ENCODE measurements at regions not wholly inside any gene's neighbourhood (a gene's known extent, or its start where the extent isn't known, plus 50 kb on each side); places are given as distances from the start of the nearest gene placed in this dataset.
A peak's percentile ranks its signal among the peaks of the same experiment; 100 is the strongest.
"Not testable (repeated sequence)": the region's sequence is repeated elsewhere in the genome, so short reads cannot be mapped to it uniquely, and the experiment has no call there.

- no peak for DNase-seq (ENCODE audit: low read depth in 2 of 2)
These were observed 199.1 kb upstream of the CXorf66 start for GRCh38 chrX:140164391-140164790.

- no peak for DNase-seq (ENCODE audit: low read depth in 2 of 2)
These were observed 198.2 kb upstream of the CXorf66 start for GRCh38 chrX:140163371-140164159.

- DNase-seq (ENCODE audit: low read depth in 2 of 2), result no peak
These were observed 192.3 kb upstream of the CXorf66 start for GRCh38 chrX:140157611-140158010.

- DNase-seq (ENCODE audit: low read depth in 2 of 2), result no peak
These were observed 191.8 kb upstream of the CXorf66 start for GRCh38 chrX:140157143-140157542.

GRCh38 chrX:140151316-140151715 lies 186.0 kb upstream of the CXorf66 start:
- DNase-seq (ENCODE audit: low read depth in 2 of 2), result no peak

- DNase-seq (ENCODE audit: low read depth in 2 of 2), result no peak
These were observed 184.4 kb upstream of the CXorf66 start for GRCh38 chrX:140149761-140150160.

GRCh38 chrX:140141444-140142029 lies 176.2 kb upstream of the CXorf66 start:
- DNase-seq (ENCODE audit: low read depth in 2 of 2), result peak in 1 of 2 experiments; percentile 9

GRCh38 chrX:140138492-140138891 lies 173.2 kb upstream of the CXorf66 start:
- DNase-seq (ENCODE audit: low read depth in 2 of 2), result not testable (repeated sequence)

- DNase-seq (ENCODE audit: low read depth in 2 of 2), result not testable (repeated sequence)
These were observed 172.7 kb upstream of the CXorf66 start for GRCh38 chrX:140138065-140138464.

GRCh38 chrX:140132937-140133336 lies 167.6 kb upstream of the CXorf66 start:
- no peak for DNase-seq (ENCODE audit: low read depth in 2 of 2)

- DNase-seq (ENCODE audit: low read depth in 2 of 2), result no peak
These were observed 158.1 kb upstream of the CXorf66 start for GRCh38 chrX:140123446-140123845.

GRCh38 chrX:140114059-140114458 lies 148.7 kb upstream of the CXorf66 start:
- not testable (repeated sequence) for DNase-seq (ENCODE audit: low read depth in 2 of 2)

GRCh38 chrX:140110081-140110650 lies 144.8 kb upstream of the CXorf66 start:
- no peak for DNase-seq (ENCODE audit: low read depth in 2 of 2)

- DNase-seq (ENCODE audit: low read depth in 2 of 2), result no peak
These were observed 139.4 kb upstream of the CXorf66 start for GRCh38 chrX:140104760-140105159.

- no peak for DNase-seq (ENCODE audit: low read depth in 2 of 2)
These were observed 133.9 kb upstream of the CXorf66 start for GRCh38 chrX:140099221-140099620.

GRCh38 chrX:140092121-140092520 lies 126.8 kb upstream of the CXorf66 start:
- DNase-seq (ENCODE audit: low read depth in 2 of 2), result no peak

- DNase-seq (ENCODE audit: low read depth in 2 of 2), result peak in 1 of 2 experiments; percentile 17
These were observed 126.0 kb upstream of the CXorf66 start for GRCh38 chrX:140091125-140091886.

- DNase-seq (ENCODE audit: low read depth in 2 of 2), result no peak
These were observed 125.4 kb upstream of the CXorf66 start for GRCh38 chrX:140090800-140091124.

GRCh38 chrX:140088438-140088837 lies 123.1 kb upstream of the CXorf66 start:
- no peak for DNase-seq (ENCODE audit: low read depth in 2 of 2)

- DNase-seq (ENCODE audit: low read depth in 2 of 2), result no peak
These were observed 122.6 kb upstream of the CXorf66 start for GRCh38 chrX:140087875-140088274.

- no peak for DNase-seq (ENCODE audit: low read depth in 2 of 2)
These were observed 121.4 kb upstream of the CXorf66 start for GRCh38 chrX:140086691-140087090.

GRCh38 chrX:140074851-140075250 lies 109.5 kb upstream of the CXorf66 start:
- DNase-seq (ENCODE audit: low read depth in 2 of 2), result not testable (repeated sequence)

All from stimulated activated CD4-positive, alpha-beta T cell treated with anti-CD3 and anti-CD28 coated beads, Interleukin-12 subunit alpha, Interleukin-12 subunit beta, amount 100 ng/mL, for 24 hours (primary cell).